HG03066 (cell line): ENCODE measurements at regions not wholly inside any gene's neighbourhood (a gene's known extent, or its start where the extent isn't known, plus 50 kb on each side); places are given as distances from the start of the nearest gene placed in this dataset.

ENCODE experiments used
- ATAC-seq: cut with Tn5 transposase; IDR thresholded peaks from one replicate; pipeline ENCODE4 v1.9.1; 2021; ENCODE audit warnings: low read depth; ENCODE audit not compliant: unreplicated experiment

GRCh38 chr11:15716550-15716949 is 601.8 kb downstream of the INSC start:
- ATAC-seq: no peak

- no peak for ATAC-seq
Observed at GRCh38 chr11:15720460-15720859, 605.7 kb downstream of the INSC start.

- ATAC-seq: no peak
Observed at GRCh38 chr11:15723966-15724365, 609.2 kb downstream of the INSC start.

GRCh38 chr11:15724601-15725000 is 609.9 kb downstream of the INSC start:
- no peak for ATAC-seq

GRCh38 chr11:15725246-15725645 is 610.5 kb downstream of the INSC start:
- no peak for ATAC-seq

GRCh38 chr11:15726221-15726746 is 611.6 kb downstream of the INSC start:
- no peak for ATAC-seq

- ATAC-seq: no peak
Observed at GRCh38 chr11:15726893-15727519, 612.3 kb downstream of the INSC start.

GRCh38 chr11:15727520-15727914 is 612.8 kb downstream of the INSC start:
- ATAC-seq: no peak

- no peak for ATAC-seq
Observed at GRCh38 chr11:15728207-15728606, 613.5 kb downstream of the INSC start.

GRCh38 chr11:15730263-15730994 is 615.7 kb downstream of the INSC start:
- ATAC-seq: no peak

GRCh38 chr11:15730995-15731385 is 616.3 kb downstream of the INSC start:
- ATAC-seq: no peak

- no peak for ATAC-seq
Observed at GRCh38 chr11:15735706-15736105, 620.6 kb downstream of the SOX6 start.

GRCh38 chr11:15737320-15737719 is 619.0 kb downstream of the SOX6 start:
- ATAC-seq: no peak

GRCh38 chr11:15738931-15739330 is 617.4 kb downstream of the SOX6 start:
- no peak for ATAC-seq

GRCh38 chr11:15742626-15743519 is 613.5 kb downstream of the SOX6 start:
- no peak for ATAC-seq

GRCh38 chr11:15744693-15745092 is 611.7 kb downstream of the SOX6 start:
- ATAC-seq: no peak

- ATAC-seq: no peak
Observed at GRCh38 chr11:15745266-15745665, 611.1 kb downstream of the SOX6 start.

GRCh38 chr11:15747671-15748070 is 608.7 kb downstream of the SOX6 start:
- ATAC-seq: no peak

GRCh38 chr11:15748132-15748531 is 608.2 kb downstream of the SOX6 start:
- ATAC-seq: no peak

- no peak for ATAC-seq
Observed at GRCh38 chr11:15748741-15749140, 607.6 kb downstream of the SOX6 start.
